ENCODE measurements at regions not wholly inside any gene's neighbourhood (a gene's known extent, or its start where the extent isn't known, plus 50 kb on each side); places are given as distances from the start of the nearest gene placed in this dataset.

DNA sequence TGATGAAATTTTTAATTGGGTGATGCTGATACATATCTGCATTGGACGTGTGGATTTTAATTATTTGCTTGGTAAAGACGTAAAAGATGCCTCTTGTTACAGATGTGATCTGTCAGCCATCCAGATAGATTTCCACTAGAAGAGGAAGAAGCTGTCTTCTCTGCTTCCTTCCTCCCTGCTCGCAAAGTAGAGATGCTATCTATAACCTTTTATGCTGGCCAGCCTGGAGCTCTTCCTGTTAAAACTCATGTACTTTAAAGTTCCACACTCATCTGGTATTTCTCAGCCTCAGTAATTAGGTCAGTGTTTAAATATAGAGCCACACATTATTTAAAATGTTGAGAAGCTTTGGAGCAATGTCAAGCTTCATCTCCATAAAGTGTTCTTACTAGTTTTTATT is 51.2 kb upstream of the TMEM229A start:
- ATAC-seq (no peak), DNase-seq (no peak)
- H3K27ac Mint-ChIP-seq, result no peak overlapping the region
- no peaks in the 10 kb centered on the region for H3K36me3 Mint-ChIP-seq (ENCODE audit: low read depth)
- TF ChIP-seq, protein P1, sequence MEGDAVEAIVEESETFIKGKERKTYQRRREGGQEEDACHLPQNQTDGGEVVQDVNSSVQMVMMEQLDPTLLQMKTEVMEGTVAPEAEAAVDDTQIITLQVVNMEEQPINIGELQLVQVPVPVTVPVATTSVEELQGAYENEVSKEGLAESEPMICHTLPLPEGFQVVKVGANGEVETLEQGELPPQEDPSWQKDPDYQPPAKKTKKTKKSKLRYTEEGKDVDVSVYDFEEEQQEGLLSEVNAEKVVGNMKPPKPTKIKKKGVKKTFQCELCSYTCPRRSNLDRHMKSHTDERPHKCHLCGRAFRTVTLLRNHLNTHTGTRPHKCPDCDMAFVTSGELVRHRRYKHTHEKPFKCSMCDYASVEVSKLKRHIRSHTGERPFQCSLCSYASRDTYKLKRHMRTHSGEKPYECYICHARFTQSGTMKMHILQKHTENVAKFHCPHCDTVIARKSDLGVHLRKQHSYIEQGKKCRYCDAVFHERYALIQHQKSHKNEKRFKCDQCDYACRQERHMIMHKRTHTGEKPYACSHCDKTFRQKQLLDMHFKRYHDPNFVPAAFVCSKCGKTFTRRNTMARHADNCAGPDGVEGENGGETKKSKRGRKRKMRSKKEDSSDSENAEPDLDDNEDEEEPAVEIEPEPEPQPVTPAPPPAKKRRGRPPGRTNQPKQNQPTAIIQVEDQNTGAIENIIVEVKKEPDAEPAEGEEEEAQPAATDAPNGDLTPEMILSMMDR (IDR thresholded peaks at IDR 0.05), result no peak
- intact Hi-C loops (cut with micrococcal nuclease), result no loop called here
- no peaks in the 10 kb centered on the region for H3K27me3 Mint-ChIP-seq
- no peaks in the 10 kb centered on the region for H3K9me3 Mint-ChIP-seq
- no peak overlapping the region for H3K4me3 Mint-ChIP-seq
- no peaks in the 10 kb centered on the region for H3K4me1 Mint-ChIP-seq (ENCODE audit: low read depth)
- ChIA-PET POLR2A (no interaction called here), CTCF (interaction anchor here (0.9 kb wide), 1 partner anchor 18 kb away, joined by 3 read pairs; no protein-coding TSS in a partner anchor)

All from activated CD8-positive, alpha-beta T cell treated with anti-CD3 and anti-CD28 coated beads for 36 hours (primary cell).